ENCODE measurements at regions not wholly inside any gene's neighbourhood (a gene's known extent, or its start where the extent isn't known, plus 50 kb on each side); places are given as distances from the start of the nearest gene placed in this dataset.
"Not testable (repeated sequence)": the region's sequence is repeated elsewhere in the genome, so short reads cannot be mapped to it uniquely, and the experiment has no call there.

GRCh38 chr20:18876394-18876793 lies 62.8 kb downstream of the SCP2D1 start:
- H3K27me3 Mint-ChIP-seq; H3K9me3 Mint-ChIP-seq; DNase-seq; POLR2A ChIA-PET; CTCF ChIA-PET; H3K4me3 Mint-ChIP-seq; H3K4me1 Mint-ChIP-seq; H3K27ac Mint-ChIP-seq; H3K36me3 Mint-ChIP-seq (ENCODE audit: low read depth): not testable (repeated sequence)

GRCh38 chr20:18879262-18879661 lies 65.7 kb downstream of the SCP2D1 start:
- Mint-ChIP-seq H3K36me3 (ENCODE audit: low read depth) (no peaks in the 10 kb centered on the region), H3K4me3 (no peak overlapping the region), H3K27ac (no peak overlapping the region), H3K9me3 (no peaks in the 10 kb centered on the region), H3K4me1 (no peaks in the 10 kb centered on the region), H3K27me3 (peaks cover 2% of the 10 kb centered on the region)
- CTCF ChIA-PET = no interaction called here
- DNase-seq = no peak
- POLR2A ChIA-PET = no interaction called here

GRCh38 chr20:18886756-18887155 lies 73.2 kb downstream of the SCP2D1 start:
- POLR2A ChIA-PET = no interaction called here
- DNase-seq = no peak
- Mint-ChIP-seq H3K27me3 (peaks cover 2% of the 10 kb centered on the region), H3K4me1 (no peaks in the 10 kb centered on the region), H3K9me3 (no peaks in the 10 kb centered on the region), H3K27ac (no peak overlapping the region), H3K36me3 (ENCODE audit: low read depth) (no peaks in the 10 kb centered on the region), H3K4me3 (no peak overlapping the region)
- CTCF ChIA-PET = no interaction called here

GRCh38 chr20:18901980-18902737 lies 88.6 kb downstream of the SCP2D1 start:
- CTCF ChIA-PET = no interaction called here
- H3K9me3 Mint-ChIP-seq = no peaks in the 10 kb centered on the region
- H3K4me3 Mint-ChIP-seq = no peak overlapping the region
- H3K27me3 Mint-ChIP-seq = no peaks in the 10 kb centered on the region
- no peak for DNase-seq
- POLR2A ChIA-PET = no interaction called here
- H3K36me3 Mint-ChIP-seq (ENCODE audit: low read depth) = no peaks in the 10 kb centered on the region
- no peak overlapping the region for H3K27ac Mint-ChIP-seq
- no peaks in the 10 kb centered on the region for H3K4me1 Mint-ChIP-seq

- ChIA-PET POLR2A (no interaction called here), CTCF (no interaction called here)
- no peak for DNase-seq
- H3K36me3 Mint-ChIP-seq (ENCODE audit: low read depth) = no peaks in the 10 kb centered on the region
- no peaks in the 10 kb centered on the region for H3K4me1 Mint-ChIP-seq
- H3K9me3 Mint-ChIP-seq = no peaks in the 10 kb centered on the region
- H3K27ac Mint-ChIP-seq = no peak overlapping the region
- no peaks in the 10 kb centered on the region for H3K27me3 Mint-ChIP-seq
- no peak overlapping the region for H3K4me3 Mint-ChIP-seq
Observed at GRCh38 chr20:18904192-18904591, 90.6 kb downstream of the SCP2D1 start.

- H3K4me1 Mint-ChIP-seq = no peaks in the 10 kb centered on the region
Observed at GRCh38 chr20:18904624-18905023, 91.0 kb downstream of the SCP2D1 start.

GRCh38 chr20:18906046-18906445 lies 92.5 kb downstream of the SCP2D1 start:
- CTCF ChIA-PET = no interaction called here
- Mint-ChIP-seq H3K4me1 (no peaks in the 10 kb centered on the region), H3K27me3 (peaks cover 2% of the 10 kb centered on the region), H3K36me3 (ENCODE audit: low read depth) (no peaks in the 10 kb centered on the region), H3K9me3 (no peaks in the 10 kb centered on the region), H3K27ac (no peak overlapping the region), H3K4me3 (no peak overlapping the region)
- POLR2A ChIA-PET = no interaction called here
- no peak for DNase-seq

More at GRCh38 chr20:18904624-18905023, 91.0 kb downstream of the SCP2D1 start:
- Mint-ChIP-seq H3K4me3 (no peak overlapping the region), H3K9me3 (no peaks in the 10 kb centered on the region), H3K27ac (no peak overlapping the region), H3K27me3 (no peaks in the 10 kb centered on the region), H3K36me3 (ENCODE audit: low read depth) (no peaks in the 10 kb centered on the region)
- ChIA-PET CTCF (no interaction called here), POLR2A (no interaction called here)
- no peak for DNase-seq

GRCh38 chr20:18907353-18907752 lies 93.8 kb downstream of the SCP2D1 start:
- Mint-ChIP-seq H3K4me1 (no peaks in the 10 kb centered on the region), H3K9me3 (no peaks in the 10 kb centered on the region), H3K36me3 (ENCODE audit: low read depth) (no peaks in the 10 kb centered on the region), H3K4me3 (no peak overlapping the region), H3K27ac (no peak overlapping the region), H3K27me3 (peaks cover 2% of the 10 kb centered on the region)
- POLR2A ChIA-PET = no interaction called here
- CTCF ChIA-PET = no interaction called here
- DNase-seq = no peak

- CTCF ChIA-PET = no interaction called here
- H3K27ac Mint-ChIP-seq = no peak overlapping the region
- peaks cover 2% of the 10 kb centered on the region for H3K27me3 Mint-ChIP-seq
- DNase-seq = no peak
- POLR2A ChIA-PET = no interaction called here
- H3K4me1 Mint-ChIP-seq = no peaks in the 10 kb centered on the region
- H3K4me3 Mint-ChIP-seq = no peak overlapping the region
- H3K9me3 Mint-ChIP-seq = no peaks in the 10 kb centered on the region
- no peaks in the 10 kb centered on the region for H3K36me3 Mint-ChIP-seq (ENCODE audit: low read depth)
Observed at GRCh38 chr20:18908109-18908508, 94.5 kb downstream of the SCP2D1 start.

- CTCF ChIA-PET = no interaction called here
- no peak overlapping the region for H3K4me3 Mint-ChIP-seq
Observed at GRCh38 chr20:18909254-18909653, 95.7 kb downstream of the SCP2D1 start.

GRCh38 chr20:18913701-18914100 lies 100.1 kb downstream of the SCP2D1 start:
- no peak for DNase-seq
- POLR2A ChIA-PET = no interaction called here
- Mint-ChIP-seq H3K9me3 (no peaks in the 10 kb centered on the region), H3K4me3 (no peak overlapping the region), H3K4me1 (no peaks in the 10 kb centered on the region), H3K27ac (no peak overlapping the region), H3K36me3 (ENCODE audit: low read depth) (no peaks in the 10 kb centered on the region), H3K27me3 (peaks cover 2% of the 10 kb centered on the region)
- CTCF ChIA-PET = no interaction called here

More at GRCh38 chr20:18909254-18909653, 95.7 kb downstream of the SCP2D1 start:
- Mint-ChIP-seq H3K27me3 (peaks cover 2% of the 10 kb centered on the region), H3K27ac (no peak overlapping the region), H3K4me1 (no peaks in the 10 kb centered on the region), H3K9me3 (no peaks in the 10 kb centered on the region), H3K36me3 (ENCODE audit: low read depth) (no peaks in the 10 kb centered on the region)
- POLR2A ChIA-PET = no interaction called here
- no peak for DNase-seq

GRCh38 chr20:18914796-18915195 lies 101.2 kb downstream of the SCP2D1 start:
- Mint-ChIP-seq H3K4me1 (no peaks in the 10 kb centered on the region), H3K4me3 (no peak overlapping the region), H3K27ac (no peak overlapping the region), H3K36me3 (ENCODE audit: low read depth) (no peaks in the 10 kb centered on the region), H3K27me3 (peaks cover 2% of the 10 kb centered on the region), H3K9me3 (no peaks in the 10 kb centered on the region)
- no peak for DNase-seq
- POLR2A ChIA-PET = no interaction called here
- CTCF ChIA-PET = no interaction called here

- Mint-ChIP-seq H3K27me3 (no peaks in the 10 kb centered on the region), H3K9me3 (no peaks in the 10 kb centered on the region), H3K27ac (no peak overlapping the region), H3K36me3 (ENCODE audit: low read depth) (no peaks in the 10 kb centered on the region), H3K4me1 (no peaks in the 10 kb centered on the region), H3K4me3 (no peak overlapping the region)
- ChIA-PET CTCF (no interaction called here), POLR2A (no interaction called here)
- DNase-seq = no peak
Observed at GRCh38 chr20:18916886-18917750, 103.5 kb downstream of the SCP2D1 start.

- H3K4me1 Mint-ChIP-seq = no peaks in the 10 kb centered on the region
- H3K4me3 Mint-ChIP-seq = no peak overlapping the region
- H3K9me3 Mint-ChIP-seq = no peaks in the 10 kb centered on the region
- H3K27ac Mint-ChIP-seq = no peak overlapping the region
- POLR2A ChIA-PET = no interaction called here
- no peaks in the 10 kb centered on the region for H3K27me3 Mint-ChIP-seq
- H3K36me3 Mint-ChIP-seq (ENCODE audit: low read depth) = no peaks in the 10 kb centered on the region
- no peak for DNase-seq
- CTCF ChIA-PET = no interaction called here
Observed at GRCh38 chr20:18919996-18920395, 106.4 kb downstream of the SCP2D1 start.
